Ovary (tissue), 7 donors: ENCODE measurements at regions not wholly inside any gene's neighbourhood (a gene's known extent, or its start where the extent isn't known, plus 50 kb on each side); places are given as distances from the start of the nearest gene placed in this dataset.

Source experiments
- DNase-seq, 5 donors: peaks; one replicate each; pipeline ENCODE4 v3.0.0-alpha.2; 2019 to 2020
- H3K27ac ChIP-seq, 2 donors: fragments of 200-600 bp; one replicate each; pipeline versions ENCODE4 v1.5.1 to v1.8.0; 2019 to 2022
- H3K27me3 ChIP-seq: fragments of 200-600 bp; one replicate; pipeline ENCODE4 v1.8.0; 2022
- H3K36me3 ChIP-seq: fragments of 200-600 bp; sonication (generic); one replicate; pipeline ENCODE4 v1.5.1; 2019
- H3K4me1 ChIP-seq: one replicate; pipeline ENCODE4 v1.8.1; 2013; ENCODE audit warnings: mild to moderate bottlenecking, moderate library complexity; ENCODE audit not compliant: insufficient read depth
- H3K4me3 ChIP-seq: fragments of 200-600 bp; sonication (generic); one replicate; pipeline ENCODE4 v1.5.1; 2017
- H3K9me3 ChIP-seq, 2 donors: fragments of 200-600 bp in 1 of 2; sonication (generic) in 1 of 2; one replicate each; pipeline versions ENCODE4 v1.5.1 to v1.8.1; 2013 to 2019; ENCODE audit warnings: mild to moderate bottlenecking in 1 of 2, moderate library complexity in 1 of 2
- EP300 ChIP-seq: sonication (generic); formaldehyde crosslinking; IDR thresholded peaks from one replicate; pipeline ENCODE4 v1.6.1; 2017; ENCODE audit warnings: antibody characterized with exemption
- POLR2A ChIP-seq: fragments of 450-650 bp; IDR thresholded peaks from one replicate; pipeline ENCODE4 v1.6.1; 2017; ENCODE audit warnings: antibody characterized with exemption, mild to moderate bottlenecking, moderate library complexity
- WGBS, 3 donors: extraction: QIAGEN DNeasy Blood & Tissue Kit in 1 of 3; methylation state at CpG; one replicate each; pipeline versions ENCODE4 v1.1.5 to v1.1.7; 2013 to 2017; 5-methylcytosine and 5-hydroxymethylcytosine counted together
- intact Hi-C, 4 donors: fragments of 100-400 bp; cut with DNase I; formaldehyde crosslinking; loops; one replicate each; pipeline versions ENCODE4 v1.11.0 to v1.15.1; 2022 to 2023
- TF ChIP-seq, protein P1 (sequence below), 3 donors: fragments of 450-650 bp in 2 of 3; fragments of 200-600 bp in 1 of 3; IDR thresholded peaks; one replicate each; pipeline versions ENCODE4 v1.5.1 to v1.8.0; 2016 to 2022; ENCODE audit warnings: antibody characterized with exemption in 3 of 3, mild to moderate bottlenecking in 1 of 3
- donor health status: DM: no; HTN: no; CAD: no; lungs with moderate emphysema.
- donor health status: DM: no; HTN: no; CAD: no.
- donor health status: Bipolar disorder and iron deficiency.
- donor health status: DM: no; HTN: no; CAD: no.
- donor health status: DM: yes; HTN: yes; CAD: no.

GRCh38 chr12:77777274-77777673, 53.4 kb upstream of the NAV3 start:
- no peak overlapping the region for H3K27ac ChIP-seq
- 83 to 98% (median 93%) methylated on average over 1 of the region's 1 CpG for whole genome bisulfite sequencing, 3 donors
- H3K36me3 ChIP-seq: no peaks in the 10 kb centered on the region
- no peaks in the 10 kb centered on the region for H3K9me3 ChIP-seq
- intact Hi-C loops: no loop called here
- no peak overlapping the region for H3K4me3 ChIP-seq
- no peak for DNase-seq
- no peak for TF ChIP-seq EP300
- TF ChIP-seq, protein P1, sequence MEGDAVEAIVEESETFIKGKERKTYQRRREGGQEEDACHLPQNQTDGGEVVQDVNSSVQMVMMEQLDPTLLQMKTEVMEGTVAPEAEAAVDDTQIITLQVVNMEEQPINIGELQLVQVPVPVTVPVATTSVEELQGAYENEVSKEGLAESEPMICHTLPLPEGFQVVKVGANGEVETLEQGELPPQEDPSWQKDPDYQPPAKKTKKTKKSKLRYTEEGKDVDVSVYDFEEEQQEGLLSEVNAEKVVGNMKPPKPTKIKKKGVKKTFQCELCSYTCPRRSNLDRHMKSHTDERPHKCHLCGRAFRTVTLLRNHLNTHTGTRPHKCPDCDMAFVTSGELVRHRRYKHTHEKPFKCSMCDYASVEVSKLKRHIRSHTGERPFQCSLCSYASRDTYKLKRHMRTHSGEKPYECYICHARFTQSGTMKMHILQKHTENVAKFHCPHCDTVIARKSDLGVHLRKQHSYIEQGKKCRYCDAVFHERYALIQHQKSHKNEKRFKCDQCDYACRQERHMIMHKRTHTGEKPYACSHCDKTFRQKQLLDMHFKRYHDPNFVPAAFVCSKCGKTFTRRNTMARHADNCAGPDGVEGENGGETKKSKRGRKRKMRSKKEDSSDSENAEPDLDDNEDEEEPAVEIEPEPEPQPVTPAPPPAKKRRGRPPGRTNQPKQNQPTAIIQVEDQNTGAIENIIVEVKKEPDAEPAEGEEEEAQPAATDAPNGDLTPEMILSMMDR (IDR thresholded peaks at IDR 0.05): no peak
- TF ChIP-seq POLR2A: no peak
- no peaks in the 10 kb centered on the region for H3K4me1 ChIP-seq
- H3K27me3 ChIP-seq: no peaks in the 10 kb centered on the region

DNA sequence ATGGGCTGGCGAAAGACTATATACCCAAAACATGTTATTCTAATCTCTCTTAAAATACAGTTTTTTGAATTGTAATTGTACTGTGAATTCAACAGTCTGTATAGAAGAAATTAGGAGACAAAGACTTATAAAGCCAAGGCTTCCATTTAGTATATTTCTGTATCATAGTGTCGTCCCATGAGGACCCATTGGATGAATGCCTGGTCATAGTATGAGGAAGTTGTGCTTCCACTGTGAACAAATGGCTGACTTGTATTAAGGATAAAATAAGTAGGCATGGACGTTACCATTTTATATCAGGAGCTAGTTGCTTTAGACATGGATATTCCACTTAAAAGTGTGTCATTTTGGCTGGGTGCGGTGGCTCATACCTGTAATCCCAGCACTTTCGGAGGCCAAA, 55.9 kb upstream of the NAV3 start:
- Histone ChIP-seq H3K4me1 (no peaks in the 10 kb centered on the region), H3K27ac (no peak overlapping the region), H3K27me3 (no peaks in the 10 kb centered on the region), H3K36me3 (no peaks in the 10 kb centered on the region), H3K9me3 (no peaks in the 10 kb centered on the region), H3K4me3 (no peak overlapping the region)
- DNase-seq: no peak
- intact Hi-C loops: no loop called here
- TF ChIP-seq EP300: no peak
- 85 to 96% (median 93%) methylated on average over 5 of the region's 5 CpGs for WGBS, 3 donors

GRCh38 chr12:77772676-77773298, 57.9 kb upstream of the NAV3 start:
- Histone ChIP-seq H3K4me1 (no peaks in the 10 kb centered on the region), H3K27ac (no peak overlapping the region), H3K9me3 (peaks cover 0 to 5% of the 10 kb centered on the region in 2 donors), H3K36me3 (no peaks in the 10 kb centered on the region), H3K4me3 (no peak overlapping the region), H3K27me3 (no peaks in the 10 kb centered on the region)
- TF ChIP-seq POLR2A (no peak), EP300 (no peak)
- TF ChIP-seq, protein P1 (IDR thresholded peaks at IDR 0.05): no peak
- WGBS, 3 donors: 92 to 96% (median 95%) methylated on average over 6 of the region's 6 CpGs
- intact Hi-C loops: no loop called here
- no peak for DNase-seq

DNA sequence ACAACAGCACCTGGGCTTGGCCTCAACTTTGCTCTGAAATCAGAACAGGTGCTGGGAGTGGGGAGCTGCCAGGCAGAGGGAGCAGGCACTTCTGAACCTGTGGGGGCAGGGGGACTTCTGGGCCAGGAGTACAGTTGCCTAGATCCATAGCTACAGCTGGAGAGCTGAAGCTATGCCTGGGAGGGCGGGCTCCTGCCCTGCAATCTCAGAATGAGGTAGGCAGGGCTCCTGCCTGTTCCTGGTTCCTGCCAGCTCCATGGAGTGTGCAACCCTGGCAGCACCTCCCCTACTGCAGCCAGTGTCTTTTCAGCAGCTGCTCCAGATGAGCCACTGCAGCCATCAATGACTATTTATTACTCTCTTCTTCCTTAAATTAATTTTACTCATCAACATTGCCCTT, 62.1 kb upstream of the NAV3 start:
- peaks cover 0 to 12% of the 10 kb centered on the region in 2 donors for H3K9me3 ChIP-seq
- no peak for TF ChIP-seq EP300
- TF ChIP-seq, protein P1 (IDR thresholded peaks at IDR 0.05): no peak
- TF ChIP-seq POLR2A: no peak
- H3K36me3 ChIP-seq: no peaks in the 10 kb centered on the region
- WGBS, 3 donors: 86 to 92% methylated on average over 1 of the region's 1 CpG; no CpG with 5 or more reads in 1 of the 3 donors
- H3K27me3 ChIP-seq: no peaks in the 10 kb centered on the region
- no peak overlapping the region for H3K4me3 ChIP-seq
- H3K27ac ChIP-seq: no peak overlapping the region
- no peak for DNase-seq
- intact Hi-C loops: no loop called here
- H3K4me1 ChIP-seq: no peaks in the 10 kb centered on the region

DNA sequence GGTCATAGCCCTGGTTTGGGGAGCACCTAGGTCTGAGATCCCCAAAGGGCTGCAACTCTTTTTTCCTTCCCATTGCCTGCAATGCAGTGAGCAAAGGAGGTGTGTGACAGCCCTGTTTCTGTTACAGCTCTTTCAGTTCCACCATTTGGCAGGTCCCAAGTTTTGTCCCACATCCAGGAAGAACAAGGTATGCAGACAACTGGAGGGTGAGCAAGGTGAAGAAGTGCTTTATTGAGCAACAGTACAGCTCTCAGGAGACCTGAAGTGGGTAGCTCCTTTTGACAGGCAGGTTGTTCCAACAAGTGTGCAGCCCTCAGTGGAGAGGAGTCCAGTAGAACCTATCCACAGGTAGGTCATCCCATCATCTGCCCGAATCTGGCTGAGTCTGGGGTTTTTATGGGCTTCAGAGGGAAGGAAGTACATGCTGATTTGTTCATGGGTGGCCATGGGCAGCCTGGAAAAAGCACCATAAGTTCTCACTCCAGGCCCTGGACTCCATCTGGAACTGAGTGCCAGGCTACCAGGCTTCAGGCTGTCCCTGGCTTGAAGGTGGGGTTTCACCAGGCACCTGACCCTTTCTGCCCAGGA, 62.8 kb upstream of the NAV3 start:
- peaks cover 0 to 12% of the 10 kb centered on the region in 2 donors for H3K9me3 ChIP-seq
- H3K4me3 ChIP-seq: no peak overlapping the region
- H3K4me1 ChIP-seq: no peaks in the 10 kb centered on the region
- DNase-seq: no peak
- H3K36me3 ChIP-seq: no peaks in the 10 kb centered on the region
- intact Hi-C loops: no loop called here
- no peak for TF ChIP-seq POLR2A
- WGBS, 3 donors: 91 to 100% (median 100%) methylated on average over 1 of the region's 1 CpG
- no peaks in the 10 kb centered on the region for H3K27me3 ChIP-seq
- H3K27ac ChIP-seq: no peak overlapping the region
